ENCODE measurements at regions not wholly inside any gene's neighbourhood (a gene's known extent, or its start where the extent isn't known, plus 50 kb on each side); places are given as distances from the start of the nearest gene placed in this dataset.

DNA sequence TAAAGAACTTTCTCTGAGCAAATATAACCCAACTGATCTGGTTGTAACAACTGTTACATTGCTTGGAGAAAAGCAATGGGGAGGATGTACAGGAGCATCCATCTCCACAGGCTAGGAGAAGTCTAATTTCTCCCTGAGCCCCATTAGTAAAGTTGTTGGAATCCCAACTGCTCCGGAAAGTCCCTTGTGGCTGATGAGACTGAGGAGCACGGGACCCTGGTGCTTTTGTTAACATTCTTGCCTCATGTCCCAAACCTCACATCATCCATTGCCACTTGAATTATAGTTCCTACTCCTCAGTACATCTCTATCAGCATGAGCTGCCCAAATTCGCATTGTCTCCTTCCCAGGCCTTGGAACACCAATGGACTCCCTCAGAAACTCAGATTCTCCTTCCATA lies 260.6 kb upstream of the BMP2 start:
- Histone ChIP-seq H4K20me1 (ENCODE audit: insufficient read depth) (no peaks in the 10 kb centered on the region), H3K27ac (ENCODE audit: low read depth, low read length) (no peak overlapping the region), H3K79me2 (ENCODE audit: insufficient read depth, low read length) (no peaks in the 10 kb centered on the region), H3K9me3 (ENCODE audit: control insufficient read depth in 1 of 2, insufficient read depth in 1 of 2, low read depth in 1 of 2, low read length in 2 of 2) (peaks cover 0 to 6% of the 10 kb centered on the region in 2 experiments; a peak in 1 of 4 replicates), H3K9ac (ENCODE audit: low read length) (no peak overlapping the region), H3K4me2 (ENCODE audit: low read length) (no peak overlapping the region), H3K4me3 (replicated peaks in 1 of 2; ENCODE audit: low read depth in 1 of 2, low read length in 2 of 2) (no peak overlapping the region), H3K27me3 (ENCODE audit: insufficient read depth, low read length) (no peaks in the 10 kb centered on the region), H3K9me2 (ENCODE audit: insufficient read depth) (no peaks in the 10 kb centered on the region), H3K4me1 (ENCODE audit: control insufficient read depth in 1 of 2, insufficient read depth in 2 of 2, low read length in 2 of 2) (no peaks in the 10 kb centered on the region), H3K36me3 (ENCODE audit: control insufficient read depth in 1 of 2, insufficient read depth in 2 of 2, low read length in 2 of 2) (no peaks in the 10 kb centered on the region), H2AFZ (ENCODE audit: low read depth, low read length, poor library complexity, severe bottlenecking) (no peak overlapping the region)
- ChIA-PET RAD21 (ENCODE audit: low non-redundant PET in 1 of 2, low total read pairs in 2 of 2, uncharacterized antibody in 2 of 2, unreplicated experiment in 2 of 2) (no interaction called here), POLR2A (no interaction called here), CTCF (no interaction called here)
- ATAC-seq: no peak
- TF ChIP-seq, protein P1, sequence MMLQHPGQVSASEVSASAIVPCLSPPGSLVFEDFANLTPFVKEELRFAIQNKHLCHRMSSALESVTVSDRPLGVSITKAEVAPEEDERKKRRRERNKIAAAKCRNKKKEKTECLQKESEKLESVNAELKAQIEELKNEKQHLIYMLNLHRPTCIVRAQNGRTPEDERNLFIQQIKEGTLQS (IDR thresholded peaks at IDR 0.05): no peak
- TF ChIP-seq POLR2A (IDR thresholded peaks at IDR 0.05; ENCODE audit: borderline replicate concordance, extremely low read depth, insufficient read depth, insufficient read length) (no peak), ZNF274 (IDR thresholded peaks at IDR 0.05; ENCODE audit: low read depth, low read length) (no peak), JUND (IDR thresholded peaks at IDR 0.05) (no peak)
- intact Hi-C loops (cut with micrococcal nuclease): no loop called here
- BruUV-seq (replicated peaks): no TSS peak
- DNase-seq (ENCODE audit: low read depth, low spot score): no peak

DNA sequence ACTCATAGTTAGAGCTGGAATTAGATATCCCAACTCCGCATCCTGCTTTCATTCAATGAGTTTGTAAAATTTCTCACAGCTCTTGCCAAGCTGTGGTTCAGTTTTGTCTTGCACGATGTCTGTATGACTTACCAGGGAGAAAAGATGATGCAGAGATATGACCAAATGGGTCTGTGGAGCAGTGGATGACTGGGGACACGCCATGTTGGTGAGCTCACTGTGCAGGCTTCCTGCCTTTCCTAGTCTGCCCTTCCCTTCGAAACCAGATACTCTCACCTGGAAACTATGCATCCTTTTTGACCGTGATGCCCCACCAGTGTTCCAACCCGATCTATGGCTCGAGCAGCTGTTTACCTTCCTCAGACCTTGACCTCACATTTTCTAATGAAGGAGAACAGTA lies 262.7 kb upstream of the BMP2 start:
- peaks cover 0 to 6% of the 10 kb centered on the region in 2 experiments; a peak in 1 of 4 replicates for H3K9me3 ChIP-seq (ENCODE audit: control insufficient read depth in 1 of 2, insufficient read depth in 1 of 2, low read depth in 1 of 2, low read length in 2 of 2)
- H3K27me3 ChIP-seq (ENCODE audit: insufficient read depth, low read length): no peaks in the 10 kb centered on the region
- ChIA-PET POLR2A (no interaction called here), RAD21 (ENCODE audit: low non-redundant PET in 1 of 2, low total read pairs in 2 of 2, uncharacterized antibody in 2 of 2, unreplicated experiment in 2 of 2) (no interaction called here), CTCF (no interaction called here)
- no peak overlapping the region for H2AFZ ChIP-seq (ENCODE audit: low read depth, low read length, poor library complexity, severe bottlenecking)
- intact Hi-C loops (cut with micrococcal nuclease): no loop called here
- H3K4me1 ChIP-seq (ENCODE audit: control insufficient read depth in 1 of 2, insufficient read depth in 2 of 2, low read length in 2 of 2): no peaks in the 10 kb centered on the region
- no peak overlapping the region for H3K27ac ChIP-seq (ENCODE audit: low read depth, low read length)
- BruUV-seq (replicated peaks): no TSS peak
- ATAC-seq (no peak), DNase-seq (ENCODE audit: low read depth, low spot score) (no peak)
- H3K79me2 ChIP-seq (ENCODE audit: insufficient read depth, low read length): no peaks in the 10 kb centered on the region
- no peak for TF ChIP-seq POLR2A (IDR thresholded peaks at IDR 0.05; ENCODE audit: borderline replicate concordance, extremely low read depth, insufficient read depth, insufficient read length)
- TF ChIP-seq, protein P2, sequence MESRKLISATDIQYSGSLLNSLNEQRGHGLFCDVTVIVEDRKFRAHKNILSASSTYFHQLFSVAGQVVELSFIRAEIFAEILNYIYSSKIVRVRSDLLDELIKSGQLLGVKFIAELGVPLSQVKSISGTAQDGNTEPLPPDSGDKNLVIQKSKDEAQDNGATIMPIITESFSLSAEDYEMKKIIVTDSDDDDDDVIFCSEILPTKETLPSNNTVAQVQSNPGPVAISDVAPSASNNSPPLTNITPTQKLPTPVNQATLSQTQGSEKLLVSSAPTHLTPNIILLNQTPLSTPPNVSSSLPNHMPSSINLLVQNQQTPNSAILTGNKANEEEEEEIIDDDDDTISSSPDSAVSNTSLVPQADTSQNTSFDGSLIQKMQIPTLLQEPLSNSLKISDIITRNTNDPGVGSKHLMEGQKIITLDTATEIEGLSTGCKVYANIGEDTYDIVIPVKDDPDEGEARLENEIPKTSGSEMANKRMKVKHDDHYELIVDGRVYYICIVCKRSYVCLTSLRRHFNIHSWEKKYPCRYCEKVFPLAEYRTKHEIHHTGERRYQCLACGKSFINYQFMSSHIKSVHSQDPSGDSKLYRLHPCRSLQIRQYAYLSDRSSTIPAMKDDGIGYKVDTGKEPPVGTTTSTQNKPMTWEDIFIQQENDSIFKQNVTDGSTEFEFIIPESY (IDR thresholded peaks at IDR 0.05; ENCODE audit: extremely low read depth, insufficient replicate concordance, low read length): no peak
- TF ChIP-seq EZH2phosphoT487 (IDR thresholded peaks at IDR 0.05; ENCODE audit: borderline replicate concordance): no peak
- no peak for TF ChIP-seq FOSL1 (IDR thresholded peaks at IDR 0.05; ENCODE audit: low read depth)
- TF ChIP-seq, protein P3, sequence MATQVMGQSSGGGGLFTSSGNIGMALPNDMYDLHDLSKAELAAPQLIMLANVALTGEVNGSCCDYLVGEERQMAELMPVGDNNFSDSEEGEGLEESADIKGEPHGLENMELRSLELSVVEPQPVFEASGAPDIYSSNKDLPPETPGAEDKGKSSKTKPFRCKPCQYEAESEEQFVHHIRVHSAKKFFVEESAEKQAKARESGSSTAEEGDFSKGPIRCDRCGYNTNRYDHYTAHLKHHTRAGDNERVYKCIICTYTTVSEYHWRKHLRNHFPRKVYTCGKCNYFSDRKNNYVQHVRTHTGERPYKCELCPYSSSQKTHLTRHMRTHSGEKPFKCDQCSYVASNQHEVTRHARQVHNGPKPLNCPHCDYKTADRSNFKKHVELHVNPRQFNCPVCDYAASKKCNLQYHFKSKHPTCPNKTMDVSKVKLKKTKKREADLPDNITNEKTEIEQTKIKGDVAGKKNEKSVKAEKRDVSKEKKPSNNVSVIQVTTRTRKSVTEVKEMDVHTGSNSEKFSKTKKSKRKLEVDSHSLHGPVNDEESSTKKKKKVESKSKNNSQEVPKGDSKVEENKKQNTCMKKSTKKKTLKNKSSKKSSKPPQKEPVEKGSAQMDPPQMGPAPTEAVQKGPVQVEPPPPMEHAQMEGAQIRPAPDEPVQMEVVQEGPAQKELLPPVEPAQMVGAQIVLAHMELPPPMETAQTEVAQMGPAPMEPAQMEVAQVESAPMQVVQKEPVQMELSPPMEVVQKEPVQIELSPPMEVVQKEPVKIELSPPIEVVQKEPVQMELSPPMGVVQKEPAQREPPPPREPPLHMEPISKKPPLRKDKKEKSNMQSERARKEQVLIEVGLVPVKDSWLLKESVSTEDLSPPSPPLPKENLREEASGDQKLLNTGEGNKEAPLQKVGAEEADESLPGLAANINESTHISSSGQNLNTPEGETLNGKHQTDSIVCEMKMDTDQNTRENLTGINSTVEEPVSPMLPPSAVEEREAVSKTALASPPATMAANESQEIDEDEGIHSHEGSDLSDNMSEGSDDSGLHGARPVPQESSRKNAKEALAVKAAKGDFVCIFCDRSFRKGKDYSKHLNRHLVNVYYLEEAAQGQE (IDR thresholded peaks at IDR 0.05; ENCODE audit: low read depth): no peak
- no peak for TF ChIP-seq JUND (IDR thresholded peaks at IDR 0.05)
- TF ChIP-seq, protein P4, sequence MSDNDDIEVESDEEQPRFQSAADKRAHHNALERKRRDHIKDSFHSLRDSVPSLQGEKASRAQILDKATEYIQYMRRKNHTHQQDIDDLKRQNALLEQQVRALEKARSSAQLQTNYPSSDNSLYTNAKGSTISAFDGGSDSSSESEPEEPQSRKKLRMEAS (IDR thresholded peaks at IDR 0.05): no peak
- no peak for TF ChIP-seq ELF1 (IDR thresholded peaks at IDR 0.05; ENCODE audit: borderline replicate concordance, low read depth)
- no peak for TF ChIP-seq POLR2AphosphoS5 (IDR thresholded peaks at IDR 0.05; ENCODE audit: low read depth, low read length)
- no peak for TF ChIP-seq CBX3 (IDR thresholded peaks at IDR 0.05; ENCODE audit: low read depth)
- no peak for TF ChIP-seq ZNF274 (IDR thresholded peaks at IDR 0.05; ENCODE audit: low read depth, low read length)
- TF ChIP-seq SP1 (IDR thresholded peaks at IDR 0.05; ENCODE audit: low read depth): no peak
- H3K4me3 ChIP-seq (replicated peaks in 1 of 2; ENCODE audit: low read depth in 1 of 2, low read length in 2 of 2): no peak overlapping the region
- H3K9ac ChIP-seq (ENCODE audit: low read length): no peak overlapping the region
- no peaks in the 10 kb centered on the region for H3K36me3 ChIP-seq (ENCODE audit: control insufficient read depth in 1 of 2, insufficient read depth in 2 of 2, low read length in 2 of 2)
- H3K9me2 ChIP-seq (ENCODE audit: insufficient read depth): no peaks in the 10 kb centered on the region
- H3K4me2 ChIP-seq (ENCODE audit: low read length): no peak overlapping the region
- H4K20me1 ChIP-seq (ENCODE audit: insufficient read depth): no peaks in the 10 kb centered on the region

Data from HCT116 (cell line).